HG03442 (cell line): ENCODE measurements at regions not wholly inside any gene's neighbourhood (a gene's known extent, or its start where the extent isn't known, plus 50 kb on each side); places are given as distances from the start of the nearest gene placed in this dataset.
"Not testable (repeated sequence)": the region's sequence is repeated elsewhere in the genome, so short reads cannot be mapped to it uniquely, and the experiment has no call there.

Experiments
- ATAC-seq: cut with Tn5 transposase; IDR thresholded peaks from one replicate; pipeline ENCODE4 v1.9.1; 2021; ENCODE audit warnings: mild to moderate bottlenecking, moderate library complexity; ENCODE audit not compliant: unreplicated experiment

DNA sequence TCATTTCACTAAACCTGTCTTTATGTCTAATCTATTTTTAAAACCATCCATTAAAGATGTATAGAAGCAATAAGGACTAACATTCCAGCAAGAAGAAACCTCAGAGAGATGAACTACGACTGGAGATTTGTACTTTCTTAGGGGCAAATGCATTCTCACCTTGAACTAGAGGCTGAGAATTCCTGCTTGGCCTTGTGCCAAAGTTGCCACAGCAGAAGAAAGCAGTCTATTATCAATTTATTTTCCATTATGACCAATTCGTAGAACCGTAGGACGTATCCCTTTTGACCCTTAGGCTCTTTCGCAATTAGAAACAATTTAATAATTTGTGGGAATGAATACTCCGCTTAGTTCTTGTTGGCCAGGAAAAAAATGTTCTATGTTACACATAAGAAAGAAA, 1647.4 kb upstream of the CDH9 start:
- ATAC-seq, result no peak

GRCh38 chr5:28678899-28679298, 1640.5 kb upstream of the CDH9 start:
- ATAC-seq, result no peak

DNA sequence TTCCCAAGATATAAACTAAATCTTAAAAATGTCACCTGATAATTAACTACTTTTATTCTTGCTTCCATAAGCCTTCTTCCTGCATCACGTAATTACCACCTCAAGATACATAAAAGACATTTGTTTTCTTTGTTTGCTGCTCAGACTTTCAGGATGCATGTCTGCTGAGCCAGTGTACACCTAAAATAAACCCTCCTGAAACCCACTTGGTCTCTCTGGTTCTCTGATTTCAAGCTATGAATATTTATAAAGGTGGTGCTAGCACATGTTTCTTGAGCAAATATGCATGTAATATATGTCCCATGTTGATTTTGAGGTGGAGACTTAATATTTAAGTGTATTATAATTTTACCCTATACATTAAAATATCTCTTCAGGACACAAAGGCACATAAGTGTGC, 1627.7 kb upstream of the CDH9 start:
- no peak for ATAC-seq

- ATAC-seq, result no peak
Observed at GRCh38 chr5:28648108-28648507, 1609.7 kb upstream of the CDH9 start.

- ATAC-seq, result no peak
Observed at GRCh38 chr5:28632607-28633006, 1594.2 kb upstream of the CDH9 start.

- ATAC-seq, result no peak
Observed at GRCh38 chr5:28603869-28604268, 1565.5 kb upstream of the CDH9 start.

DNA sequence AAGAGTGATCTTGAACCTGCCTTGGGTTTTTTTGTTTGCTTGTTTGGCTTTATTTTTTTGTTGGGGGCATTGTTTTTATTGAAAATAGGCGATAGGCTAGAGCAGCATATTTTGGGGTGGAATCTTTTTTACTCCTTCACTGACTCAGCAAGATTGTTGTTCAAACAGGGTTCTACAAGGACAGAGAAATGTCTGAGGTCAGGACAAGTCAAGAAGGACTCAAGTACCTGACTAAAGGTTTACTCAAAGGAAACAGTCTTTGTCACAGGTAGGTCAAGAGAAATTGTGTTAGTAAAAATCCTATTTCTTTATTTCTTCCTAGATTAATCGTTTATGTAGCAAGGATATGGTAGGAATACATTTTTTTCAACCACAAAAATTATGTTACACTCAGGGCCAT, 1564.0 kb upstream of the CDH9 start:
- no peak for ATAC-seq

- not testable (repeated sequence) for ATAC-seq
Observed at GRCh38 chr5:28596707-28597106, 1558.3 kb upstream of the CDH9 start.

DNA sequence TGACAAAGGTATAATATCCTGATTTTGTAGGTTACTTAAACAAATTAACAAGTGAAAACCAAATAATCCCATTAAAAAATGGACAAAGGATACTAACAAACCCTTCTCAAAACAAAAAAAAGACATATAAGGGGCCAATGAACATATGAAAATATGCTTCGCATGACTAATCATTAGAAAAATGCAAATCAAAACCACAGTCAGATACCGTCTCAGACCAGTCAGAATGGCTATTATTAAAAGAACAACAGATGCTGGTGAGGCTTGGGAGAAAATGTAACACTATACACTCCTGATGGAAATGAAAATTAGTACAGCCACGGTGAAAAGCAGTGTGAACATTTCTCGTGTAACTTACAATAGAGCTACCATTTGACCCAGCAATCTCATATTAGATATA, 1542.2 kb upstream of the CDH9 start:
- ATAC-seq, result no peak

DNA sequence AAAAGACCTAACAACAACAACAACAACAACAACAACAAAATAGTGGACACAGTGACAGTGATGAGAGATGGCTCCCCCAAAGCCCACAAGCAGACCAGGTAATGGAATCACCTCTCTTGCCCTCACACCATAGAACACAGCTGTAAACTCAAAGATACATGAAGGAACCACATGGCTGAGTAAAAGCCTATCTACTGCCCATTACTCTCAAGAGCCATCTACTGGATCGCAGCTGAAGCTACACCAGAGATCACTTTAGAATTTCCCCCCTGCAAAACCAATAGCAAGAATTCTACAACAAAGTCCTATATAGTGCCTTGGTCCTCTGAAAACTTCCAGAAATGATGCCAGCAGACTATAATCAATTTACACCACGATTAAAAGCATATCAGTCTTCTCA, 1537.6 kb upstream of the CDH9 start:
- no peak for ATAC-seq

DNA sequence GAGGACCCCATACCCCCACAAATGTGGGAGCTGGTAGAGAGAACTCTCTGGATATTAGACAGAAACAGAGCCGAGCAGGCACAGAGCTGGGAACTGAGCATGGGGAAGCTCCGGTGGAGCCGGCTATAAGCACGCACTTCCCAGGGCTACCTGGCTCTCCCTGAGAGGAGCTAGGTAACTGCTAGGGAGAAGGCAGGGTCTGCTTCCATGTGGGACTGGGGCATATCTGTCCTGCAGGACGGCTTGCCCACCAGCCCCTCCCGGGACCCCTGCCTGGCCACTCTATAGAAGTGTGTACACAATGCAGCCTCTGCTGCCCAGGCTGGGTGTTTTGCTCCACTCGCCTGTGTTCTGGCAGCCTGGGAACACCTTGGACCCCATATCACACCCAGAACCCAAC, 1537.0 kb upstream of the CDH9 start:
- ATAC-seq, result no peak

DNA sequence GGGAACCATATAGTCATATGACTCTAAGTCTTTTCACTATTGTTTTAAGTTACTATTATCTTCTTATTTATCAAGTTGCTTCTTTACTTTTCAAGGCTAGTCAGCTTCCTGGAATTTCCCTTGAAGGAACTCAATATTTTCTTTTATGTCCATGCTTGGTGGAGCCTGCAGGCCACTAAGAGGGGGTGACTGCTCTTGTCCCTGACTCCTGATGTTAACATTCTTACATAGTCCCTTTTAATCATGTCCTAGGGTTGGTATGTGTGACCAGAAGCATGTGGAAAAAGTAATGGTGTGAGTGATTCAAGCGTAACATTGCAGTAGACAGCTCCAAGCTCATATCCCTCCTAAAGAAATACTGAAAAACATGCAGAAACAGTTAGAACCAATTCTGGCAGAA, 1536.2 kb upstream of the CDH9 start:
- no peak for ATAC-seq

GRCh38 chr5:28567048-28567447, 1528.7 kb upstream of the CDH9 start:
- ATAC-seq, result no peak

GRCh38 chr5:28561522-28561921, 1523.1 kb upstream of the CDH9 start:
- no peak for ATAC-seq

GRCh38 chr5:28558196-28558595, 1519.8 kb upstream of the CDH9 start:
- no peak for ATAC-seq

DNA sequence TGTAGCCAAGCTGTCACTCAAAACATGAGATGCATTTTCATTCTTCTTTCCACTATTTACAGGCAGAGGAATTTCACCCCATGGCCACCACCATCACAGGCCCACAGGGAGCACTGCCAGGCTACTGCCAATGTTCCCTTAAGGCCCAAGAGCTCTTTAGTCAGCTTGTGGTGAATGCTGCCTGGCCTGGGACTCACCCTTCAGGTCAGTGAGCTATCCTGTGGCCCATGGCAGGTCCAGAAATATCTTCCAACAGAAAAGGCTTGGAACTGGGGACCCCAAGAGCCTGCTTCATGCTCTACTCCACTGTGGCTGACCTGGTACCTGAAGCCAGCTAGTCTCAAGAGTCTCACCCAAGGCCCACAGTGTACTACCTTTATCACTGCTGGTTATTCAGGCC, 1518.7 kb upstream of the CDH9 start:
- ATAC-seq, result no peak

DNA sequence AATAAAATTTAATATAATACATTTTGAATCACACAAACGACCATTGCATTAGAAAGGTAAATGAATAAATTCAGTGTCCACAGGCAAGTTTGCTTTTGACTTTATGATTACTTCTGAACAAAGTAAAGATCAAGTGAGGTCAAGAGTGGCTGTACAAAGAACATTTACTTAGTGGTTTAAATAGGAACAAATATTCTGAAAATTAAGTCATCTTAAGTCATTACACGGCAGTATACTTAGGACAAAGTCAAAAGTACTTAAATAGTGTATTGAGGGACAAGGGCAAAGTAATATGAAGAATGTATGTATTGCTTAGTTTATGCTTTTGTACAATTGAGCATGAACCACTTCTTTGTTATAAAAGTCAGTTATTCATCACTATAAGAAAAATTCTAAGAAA, 1511.2 kb upstream of the CDH9 start:
- no peak for ATAC-seq

DNA sequence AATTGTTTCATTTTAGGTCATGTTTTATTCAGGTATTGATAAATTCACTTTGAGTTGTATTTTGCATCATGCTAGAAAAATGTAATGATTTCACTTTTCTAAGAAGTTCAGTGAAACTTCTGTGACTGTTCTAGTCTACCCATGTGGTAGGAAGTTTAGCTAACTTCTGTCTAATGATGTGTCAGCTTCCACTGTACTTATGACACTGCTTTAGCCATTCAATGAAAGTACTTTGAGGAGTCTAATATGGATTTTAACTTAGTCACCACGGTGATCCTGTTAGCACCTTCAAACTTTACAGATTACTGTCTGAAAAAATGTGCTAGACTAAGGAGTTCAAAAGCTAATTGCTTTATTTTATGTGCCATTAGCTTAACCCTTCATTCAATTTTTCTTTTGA, 1510.5 kb upstream of the CDH9 start:
- no peak for ATAC-seq

- ATAC-seq, result no peak
Observed at GRCh38 chr5:28544501-28544900, 1506.1 kb upstream of the CDH9 start.

DNA sequence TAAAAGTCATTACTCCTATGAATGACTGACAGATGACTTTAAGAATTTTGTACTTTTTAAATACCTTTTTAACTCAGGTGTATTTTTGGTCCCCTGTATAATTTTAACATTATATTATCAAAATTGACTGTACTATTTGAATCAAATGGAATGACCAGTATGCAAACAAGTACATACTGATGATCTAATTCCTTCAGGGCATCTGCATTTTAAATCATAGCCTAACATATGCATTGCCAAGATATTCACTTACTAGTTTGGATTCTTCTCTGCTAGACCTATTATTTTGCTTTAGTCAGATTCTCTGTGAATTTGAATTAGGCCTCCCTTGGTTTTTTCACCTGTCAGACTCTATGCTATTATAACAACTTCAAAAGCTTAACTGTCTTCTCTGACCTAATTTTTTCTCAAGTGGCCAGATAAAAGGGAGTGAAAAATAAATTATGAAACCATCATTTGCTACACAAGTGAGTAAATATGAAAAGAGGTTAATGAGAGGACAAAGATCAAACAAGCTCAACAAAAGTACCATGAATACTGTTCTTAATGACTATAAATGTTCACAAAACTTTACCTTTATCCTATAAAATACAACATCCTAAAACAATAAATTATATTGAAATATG, 1505.2 kb upstream of the CDH9 start:
- ATAC-seq, result no peak

DNA sequence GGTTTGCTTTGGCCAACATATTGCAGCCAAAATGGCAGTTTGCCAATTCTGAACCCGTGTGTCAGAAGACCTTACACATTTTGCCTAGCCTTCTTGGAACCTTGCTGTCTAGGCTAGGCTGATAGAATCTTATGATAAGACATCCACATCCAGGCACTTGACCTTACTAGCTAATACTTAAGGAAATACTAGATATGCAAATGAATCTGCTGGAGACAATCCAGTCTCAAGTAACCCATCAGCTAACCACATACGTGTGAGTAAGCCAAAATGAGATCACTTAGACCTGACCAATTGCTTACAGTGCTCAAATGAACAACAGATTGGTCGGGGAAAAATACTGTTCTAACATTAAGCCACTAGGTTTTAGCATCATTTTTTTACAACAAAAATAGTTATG, 1504.6 kb upstream of the CDH9 start:
- ATAC-seq, result no peak

- no peak for ATAC-seq
Observed at GRCh38 chr5:28523888-28524635, 1485.7 kb upstream of the CDH9 start.

GRCh38 chr5:28523416-28523815, 1485.0 kb upstream of the CDH9 start:
- ATAC-seq, result no peak
